ENCODE measurements at regions not wholly inside any gene's neighbourhood (a gene's known extent, or its start where the extent isn't known, plus 50 kb on each side); places are given as distances from the start of the nearest gene placed in this dataset.
A peak's percentile ranks its signal among the peaks of the same experiment; 100 is the strongest.

DNA sequence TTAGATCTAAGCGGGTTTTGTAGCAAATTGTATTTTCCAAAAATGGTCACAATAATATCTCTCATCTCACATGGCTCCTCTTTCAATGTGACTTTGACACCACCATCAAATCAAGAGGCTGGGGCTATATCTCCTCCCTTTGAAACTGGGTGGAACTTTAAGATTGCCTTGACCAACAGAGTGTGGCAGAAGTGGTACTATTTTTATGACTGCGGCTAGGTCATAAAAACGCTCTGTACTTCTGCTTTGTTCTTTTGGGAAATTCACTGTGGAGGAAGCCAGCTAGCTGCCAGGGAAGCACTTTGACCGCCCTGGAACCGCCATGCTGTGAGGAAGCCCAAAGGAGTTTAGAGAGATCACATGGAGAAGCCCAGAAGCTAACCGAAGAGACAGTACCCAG is 50.7 kb upstream of the ACOT11 start:
- DNase-seq: no peak

DNA sequence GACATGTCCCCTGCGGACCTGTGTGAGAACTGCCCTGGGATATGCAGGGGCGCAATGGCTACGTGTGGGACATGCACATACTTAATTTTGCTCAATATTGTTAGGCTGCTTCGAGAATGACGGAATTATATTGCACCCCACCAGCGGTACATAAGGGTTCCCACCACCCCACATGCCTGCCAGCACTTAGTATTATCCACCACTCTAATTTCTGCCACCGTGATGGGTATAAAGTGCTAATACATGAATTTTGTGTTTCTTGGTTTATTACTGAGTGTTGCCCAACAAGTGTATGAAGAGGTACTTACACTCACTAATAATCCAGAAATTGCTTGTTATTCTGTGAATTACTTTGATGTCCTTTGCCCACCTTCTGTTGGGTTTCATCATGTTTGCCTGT is 52.1 kb upstream of the ACOT11 start:
- no peak for DNase-seq

- no peak for DNase-seq
These were observed 54.4 kb upstream of the ACOT11 start for GRCh38 chr1:54493608-54494007.

- peak; percentile 67 for DNase-seq
These were observed 57.4 kb upstream of the ACOT11 start for GRCh38 chr1:54490361-54491248.

DNA sequence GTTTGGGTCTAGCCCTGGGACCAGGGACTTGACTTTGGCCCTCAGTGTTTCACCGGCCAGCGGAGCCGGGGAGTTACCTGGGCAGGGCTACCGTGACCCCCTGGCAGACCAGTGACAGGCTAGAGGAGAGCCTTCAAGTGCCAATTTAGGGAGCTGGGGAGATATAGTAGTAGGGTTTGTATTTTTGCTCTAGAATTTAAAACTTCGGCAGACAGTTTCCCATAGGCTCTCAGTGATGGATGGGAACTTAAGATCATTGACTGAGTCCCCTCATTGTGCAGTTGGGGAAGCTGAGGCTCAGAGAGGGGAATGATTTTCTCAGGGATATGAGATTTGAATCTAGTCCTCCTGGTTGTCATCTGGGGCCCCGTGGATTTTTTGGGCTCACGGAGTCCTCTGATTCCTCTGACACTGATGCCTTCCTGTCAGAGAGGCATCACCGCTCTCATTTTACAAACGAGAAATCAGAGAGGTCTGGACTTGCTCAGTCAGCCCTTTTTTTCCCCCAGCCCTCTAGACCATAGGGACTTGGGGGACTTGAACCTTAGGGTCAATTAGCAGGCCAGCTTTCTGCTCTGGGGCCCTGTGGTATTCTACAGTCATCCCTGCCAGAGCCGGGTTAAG is 58.3 kb upstream of the ACOT11 start:
- DNase-seq: peak; percentile 53

DNA sequence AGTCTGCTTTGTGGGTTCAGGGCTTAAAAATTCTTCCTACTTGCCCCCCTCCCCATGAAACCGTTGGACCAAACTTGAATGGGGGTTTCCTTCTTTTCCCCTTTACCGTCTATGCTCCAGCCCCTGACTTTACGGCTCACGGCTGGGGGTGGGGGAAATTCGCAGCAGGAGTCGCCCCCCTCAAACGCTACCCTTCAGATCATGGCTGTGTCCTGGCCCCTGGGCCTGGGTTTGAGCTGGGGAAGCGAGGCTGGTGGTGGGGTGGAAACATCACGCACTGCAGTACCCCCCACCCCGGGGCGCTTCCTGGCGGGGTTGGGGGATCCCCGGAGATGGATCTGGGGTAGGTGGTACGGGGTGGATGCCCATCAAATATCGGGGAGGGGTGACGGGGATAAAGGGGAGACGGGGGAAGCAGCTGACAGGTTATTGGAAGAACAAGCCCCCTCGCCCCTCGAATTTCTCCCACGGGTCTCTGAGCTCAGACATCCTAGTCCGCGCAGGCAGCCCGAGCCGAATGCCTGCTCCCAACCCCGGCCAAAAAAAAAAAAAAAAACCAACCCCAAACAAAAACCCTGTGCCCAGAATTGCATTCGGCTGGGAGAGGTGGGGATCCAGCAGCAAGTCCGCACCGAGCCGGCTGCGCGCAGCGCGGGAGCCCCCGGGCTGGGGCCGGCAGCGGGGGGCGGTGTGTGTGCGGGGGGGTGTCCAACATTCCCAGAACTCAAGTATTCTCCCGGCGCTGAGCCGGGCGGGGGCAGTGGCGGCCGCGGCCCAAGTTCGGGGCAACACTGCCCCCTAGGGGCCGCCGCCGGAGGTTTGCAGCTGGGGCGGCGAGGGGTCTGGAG is 59.0 kb upstream of the ACOT11 start:
- peak; percentile 95 for DNase-seq

- DNase-seq: peak; percentile 97
These were observed 59.8 kb upstream of the ACOT11 start for GRCh38 chr1:54488065-54488750.

- no peak for DNase-seq
These were observed 60.4 kb upstream of the ACOT11 start for GRCh38 chr1:54487571-54488050.

DNA sequence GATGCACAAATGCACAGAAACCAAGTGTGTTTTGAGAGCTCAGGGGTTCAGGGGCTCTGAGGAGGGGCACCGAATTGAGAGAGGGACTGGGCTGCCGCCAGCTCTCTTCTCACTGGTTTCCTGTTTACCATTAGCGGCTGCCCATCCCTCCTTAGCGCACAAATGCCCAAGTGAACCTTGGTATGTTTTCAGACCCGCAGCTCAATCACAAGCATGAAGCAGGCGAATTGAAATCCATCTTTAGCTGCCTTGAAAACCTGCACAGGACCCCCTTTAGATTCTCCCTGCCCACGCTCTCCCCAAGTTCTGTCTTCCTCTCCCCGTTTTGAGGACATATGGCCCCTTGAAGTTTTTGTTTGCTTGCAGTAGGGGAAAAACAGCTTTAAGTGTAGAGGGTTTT is 61.1 kb upstream of the ACOT11 start:
- peak; percentile 49 for DNase-seq

DNA sequence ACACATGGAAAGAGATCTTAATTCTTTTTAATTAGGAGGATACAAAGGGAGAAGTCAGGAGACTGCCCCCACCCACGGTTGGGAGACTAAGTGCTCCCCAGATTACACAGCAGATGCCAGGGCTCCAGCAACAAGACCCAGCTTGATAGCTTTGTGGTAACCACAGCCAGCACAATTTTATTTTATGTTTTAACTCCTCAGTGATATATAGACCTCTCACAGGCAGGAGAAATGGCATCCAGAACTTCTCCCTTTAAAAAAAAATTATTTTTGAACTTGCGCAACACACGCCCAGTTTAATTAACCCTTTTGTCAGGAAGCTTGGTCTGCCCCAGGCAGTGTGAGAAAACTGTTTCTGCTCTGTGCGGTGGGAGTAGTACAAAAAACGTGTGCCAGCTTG is 62.6 kb upstream of the ACOT11 start:
- no peak for DNase-seq

GRCh38 chr1:54483875-54484437 is 64.1 kb upstream of the ACOT11 start:
- no peak for DNase-seq

DNA sequence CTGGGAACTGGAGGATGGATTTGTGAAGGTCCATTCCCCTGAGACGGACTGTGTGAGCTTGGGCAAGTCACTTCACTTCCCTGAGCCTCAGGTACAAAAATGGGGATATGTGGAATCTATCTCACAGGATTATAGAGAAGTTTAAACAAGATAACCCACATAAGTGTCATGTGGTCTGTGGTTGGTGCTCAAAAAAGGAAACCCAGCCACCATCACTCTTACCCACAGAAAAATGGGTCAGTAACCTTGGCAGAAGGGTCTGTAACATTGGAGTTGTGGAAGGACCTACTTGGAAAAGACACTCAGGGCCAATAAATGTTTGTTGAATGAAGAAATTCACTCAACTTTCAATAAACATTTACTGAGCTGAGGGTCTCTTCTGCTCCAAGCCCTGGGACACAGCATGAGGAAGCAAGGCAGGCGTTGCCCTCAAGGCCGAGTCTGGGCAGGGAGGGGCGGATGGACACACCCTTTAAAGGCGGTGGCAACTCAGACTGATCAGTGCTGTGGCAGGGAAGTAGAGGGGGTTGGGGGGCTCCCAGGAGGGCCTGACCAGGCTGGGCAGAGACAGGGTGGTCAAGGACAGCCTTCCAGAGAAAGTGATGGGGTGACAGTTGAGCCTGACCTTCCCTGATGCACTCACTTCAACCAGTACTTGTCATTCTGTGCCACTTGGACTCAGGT is 66.7 kb upstream of the ACOT11 start:
- no peak for DNase-seq

- DNase-seq: no peak
These were observed 67.5 kb upstream of the ACOT11 start for GRCh38 chr1:54480525-54480848.

DNA sequence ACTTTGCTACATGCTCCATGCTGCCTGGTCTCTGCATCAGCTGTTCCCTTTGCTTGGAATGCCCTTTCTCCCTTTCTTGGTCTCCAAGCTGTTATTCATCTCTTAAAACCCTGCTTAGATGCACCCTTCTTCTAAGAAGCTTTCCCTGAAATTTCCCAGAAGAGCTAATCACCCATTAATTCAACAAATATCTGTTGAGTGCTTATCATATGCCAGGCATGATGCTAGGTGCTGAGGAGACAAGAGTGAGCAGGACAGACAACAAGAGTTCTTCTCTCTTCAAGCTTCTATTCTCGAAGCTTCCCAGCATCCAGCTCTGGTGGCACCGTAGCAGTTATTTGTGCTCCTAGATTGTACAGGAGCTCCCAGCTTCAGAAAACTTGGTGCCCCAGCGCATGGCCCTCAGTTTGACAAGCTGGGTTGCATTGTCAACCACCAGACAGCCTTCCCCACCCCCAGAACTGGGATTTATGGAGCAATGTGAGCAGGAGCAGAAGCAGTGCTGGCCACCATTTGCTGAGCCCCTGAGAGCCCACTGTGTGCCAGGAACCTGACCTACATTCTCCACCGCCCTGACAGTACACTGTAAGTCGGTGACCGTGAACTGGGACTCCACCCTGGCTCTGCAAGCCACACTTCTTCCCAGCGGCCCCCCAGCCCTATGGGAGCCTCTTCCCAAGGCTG is 68.0 kb upstream of the ACOT11 start:
- peak; percentile 60 for DNase-seq

DNA sequence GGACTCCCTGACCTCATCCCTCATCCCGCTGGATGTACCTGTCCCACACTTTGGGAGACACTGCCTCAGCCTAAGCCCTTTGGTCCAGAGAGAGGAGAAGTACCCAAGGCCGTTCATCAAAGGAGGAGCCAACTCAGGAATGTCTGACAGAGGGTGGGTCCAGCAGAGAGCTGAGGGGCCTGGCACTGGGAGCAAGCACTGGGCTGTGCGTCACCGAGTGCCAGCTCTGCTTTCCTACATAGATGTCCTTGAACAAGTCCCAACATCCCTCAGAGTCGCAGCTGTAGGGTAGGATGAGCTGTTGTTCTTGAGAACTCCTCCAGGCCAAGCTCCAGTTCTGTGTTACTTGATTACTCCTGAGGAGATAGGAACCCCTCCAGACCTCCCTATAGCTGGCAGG is 68.8 kb upstream of the ACOT11 start:
- DNase-seq: no peak

DNA sequence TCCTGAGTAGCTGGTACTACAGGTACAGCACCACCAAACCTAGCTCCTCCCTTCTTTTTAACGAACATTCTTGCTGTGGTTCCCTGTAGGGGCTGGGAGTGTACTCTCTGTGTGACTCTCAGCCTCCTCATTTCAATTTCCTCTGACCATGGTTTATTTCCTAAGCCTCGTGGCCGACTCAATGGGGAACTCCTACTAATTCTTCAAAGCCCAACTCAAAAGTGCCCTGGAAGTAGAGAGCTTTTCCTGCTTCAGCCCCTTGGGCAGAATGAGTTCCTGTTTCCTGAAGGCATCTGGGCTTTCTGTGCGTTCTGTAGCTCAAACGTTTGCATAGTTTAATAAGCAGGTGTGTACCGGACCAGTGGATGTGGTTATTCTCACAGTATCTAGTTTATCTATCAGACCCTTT is 70.9 kb upstream of the ACOT11 start:
- DNase-seq: no peak

DNA sequence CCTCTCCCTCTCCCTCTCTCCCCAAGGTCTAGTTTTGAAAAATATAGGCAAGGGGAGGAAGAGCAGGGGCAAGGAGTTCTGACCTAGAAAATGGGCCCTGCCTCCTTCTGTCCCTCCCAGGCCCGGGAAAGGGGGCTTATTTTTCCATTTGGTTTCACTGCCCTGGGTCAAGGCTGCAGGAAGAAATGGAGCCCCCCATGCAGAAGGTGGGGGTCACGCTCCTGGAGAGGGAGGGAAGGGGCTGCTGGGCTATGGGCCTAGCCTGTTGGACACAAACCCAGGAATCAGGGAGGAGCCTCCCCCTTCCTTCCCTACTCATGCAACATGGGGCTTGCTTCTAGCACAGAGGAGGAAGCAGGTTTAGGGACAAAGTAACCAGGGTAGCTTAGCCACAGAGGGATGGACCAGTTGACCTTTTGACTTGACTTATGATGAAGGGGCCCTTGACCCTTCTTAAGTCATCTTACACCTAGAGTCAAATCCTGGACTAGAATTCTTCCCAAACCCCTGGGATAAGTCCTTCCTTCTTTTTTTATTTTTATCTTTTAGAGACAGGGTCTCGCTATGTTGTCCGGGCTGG is 70.4 kb upstream of the SSBP3 start:
- DNase-seq: no peak

DNA sequence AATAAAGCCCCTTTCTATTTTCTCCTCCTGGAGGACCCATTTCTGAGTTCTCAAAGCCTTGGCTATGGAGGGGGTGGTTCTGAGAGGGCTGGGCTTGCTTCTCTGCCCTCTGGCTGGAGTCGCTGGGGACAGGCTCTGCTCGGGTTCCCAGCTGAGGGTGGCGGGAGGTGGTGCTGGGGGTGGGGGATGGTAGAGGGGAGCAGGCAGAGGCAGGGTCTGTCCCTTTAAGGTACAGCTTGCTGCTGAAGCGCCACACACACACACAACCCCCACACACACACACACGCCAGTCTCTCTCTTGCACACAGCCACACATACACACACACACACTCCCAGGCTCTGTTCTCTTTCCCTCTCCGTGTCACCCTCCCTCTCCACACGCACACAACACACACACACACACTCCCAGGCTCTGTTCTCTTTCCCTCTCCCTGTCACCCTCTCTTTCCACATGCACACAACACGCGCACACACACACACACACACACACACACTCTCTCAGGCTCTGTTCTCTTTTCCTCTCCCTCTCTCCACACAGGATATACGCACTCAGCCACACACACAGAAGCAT is 69.8 kb upstream of the SSBP3 start:
- peak; percentile 84 for DNase-seq

DNA sequence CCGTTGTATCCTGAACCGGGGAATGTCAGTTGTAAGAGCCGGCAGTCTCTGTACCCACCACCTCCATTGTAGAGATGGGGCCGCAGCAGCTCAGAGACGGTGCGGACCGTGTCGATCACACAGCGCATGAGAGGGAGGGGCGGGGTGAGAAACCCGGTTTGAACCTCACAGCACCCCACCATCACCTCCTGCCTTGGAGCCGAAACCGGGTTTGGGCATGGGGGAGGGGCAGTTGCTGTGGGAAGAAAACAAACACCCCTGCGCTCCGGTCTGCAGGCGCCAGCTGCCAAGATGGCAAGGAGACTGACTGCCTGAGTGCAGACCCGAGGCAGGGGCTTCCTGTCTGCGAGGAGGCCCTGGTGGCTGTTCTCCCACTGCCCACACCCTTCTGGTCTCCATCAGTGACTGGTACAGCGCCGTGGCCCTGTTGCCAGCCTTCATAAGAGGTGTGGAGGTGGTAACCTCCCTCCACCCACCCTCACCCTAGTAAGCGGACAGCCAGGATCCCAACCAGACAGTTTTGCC is 69.2 kb upstream of the SSBP3 start:
- peak; percentile 82 for DNase-seq
